Prostate gland (tissue), 2 donors: ENCODE measurements at regions not wholly inside any gene's neighbourhood (a gene's known extent, or its start where the extent isn't known, plus 50 kb on each side); places are given as distances from the start of the nearest gene placed in this dataset.

ENCODE experiments used
- DNase-seq: peaks from one replicate; pipeline ENCODE4 v3.0.0-alpha.2; 2019; ENCODE audit warnings: low spot score
- H3K27ac ChIP-seq, 2 donors: fragments of 200-600 bp; sonication (generic); 2 replicates each; pipeline ENCODE4 v1.5.1; 2017 to 2019
- H3K27me3 ChIP-seq: fragments of 200-600 bp; sonication (generic); replicated peaks from 2 replicates; pipeline ENCODE4 v1.5.1; 2019; ENCODE audit not compliant: insufficient read depth
- H3K36me3 ChIP-seq, 2 donors: fragments of 200-600 bp; sonication (generic); 1 replicate in 1 of 2; 2 replicates in 1 of 2; pipeline versions ENCODE4 v1.5.1 to v1.8.1; 2017 to 2019
- H3K4me1 ChIP-seq: fragments of 200-600 bp; sonication (generic); replicated peaks from 2 replicates; pipeline ENCODE4 v1.5.1; 2019
- H3K4me3 ChIP-seq, 2 donors: fragments of 200-600 bp; sonication (generic); 2 replicates each; pipeline ENCODE4 v1.5.1; 2017 to 2019
- H3K9me3 ChIP-seq: fragments of 200-600 bp; sonication (generic); 2 replicates; pipeline ENCODE4 v1.5.1; 2017
- CTCF ChIP-seq, 4 experiments: fragments of 200-600 bp in 2 of 4; fragments of 450-650 bp in 2 of 4; sonication (generic) in 2 of 4; IDR thresholded peaks; 1 replicate in 3 of 4; 2 replicates in 1 of 4; pipeline ENCODE4 v1.5.1; 2016 to 2019; ENCODE audit warnings: antibody characterized with exemption in 4 of 4, mild to moderate bottlenecking in 2 of 4, moderate library complexity in 2 of 4
- POLR2A ChIP-seq: fragments of 450-650 bp; IDR thresholded peaks from one replicate; pipeline ENCODE4 v1.6.1; 2016; ENCODE audit warnings: antibody characterized with exemption, mild to moderate bottlenecking
- POLR2AphosphoS5 ChIP-seq: sonication (generic); formaldehyde crosslinking; IDR thresholded peaks from one replicate; pipeline ENCODE4 v1.6.1; 2017; ENCODE audit warnings: antibody characterized with exemption
- WGBS: methylation state at CpG from one replicate; pipeline ENCODE4 v1.1.5; 2018; 5-methylcytosine and 5-hydroxymethylcytosine counted together
- intact Hi-C: fragments of 100-400 bp; cut with DNase I; formaldehyde crosslinking; loops from one replicate; pipeline ENCODE4 v1.14.2; 2022

- TF ChIP-seq POLR2A = no peak
- TF ChIP-seq POLR2AphosphoS5 = no peak
- no peak for TF ChIP-seq CTCF (IDR thresholded peaks at IDR 0.05)
Measured at GRCh38 chr2:10245021-10245420, 57.7 kb upstream of the HPCAL1 start.

DNA sequence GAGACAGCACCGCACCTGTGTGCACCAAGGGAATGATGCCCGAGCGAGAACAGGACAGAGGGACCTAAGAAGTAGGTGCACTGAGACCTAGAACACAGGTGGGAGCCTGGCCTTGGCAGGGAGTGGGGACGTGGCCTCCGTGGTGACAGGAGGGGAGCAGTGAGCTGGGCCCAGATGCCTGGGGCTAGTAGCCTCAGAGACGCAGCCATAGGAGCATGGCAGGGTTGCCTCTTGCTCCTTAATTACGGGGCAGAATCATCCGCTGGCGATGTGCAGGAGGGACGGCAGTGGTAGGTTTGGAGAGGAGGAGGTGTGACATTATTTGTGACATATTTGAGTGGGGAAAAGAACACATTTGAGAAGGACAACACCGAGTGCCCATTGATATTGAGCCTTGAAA, 57.0 kb upstream of the HPCAL1 start:
- Histone ChIP-seq H3K9me3 (no peaks in the 10 kb centered on the region), H3K4me1 (no peaks in the 10 kb centered on the region), H3K4me3 (no peak overlapping the region), H3K27ac (no peak overlapping the region), H3K36me3 (no peaks in the 10 kb centered on the region), H3K27me3 (no peaks in the 10 kb centered on the region)
- 89% methylated on average over 11 of the region's 11 CpGs for WGBS
- TF ChIP-seq CTCF (IDR thresholded peaks at IDR 0.05) = no peak
- TF ChIP-seq POLR2A = no peak
- TF ChIP-seq POLR2AphosphoS5 = no peak
- DNase-seq = no peak
- intact Hi-C loops = no loop called here

More at GRCh38 chr2:10245021-10245420, 57.7 kb upstream of the HPCAL1 start:
- Histone ChIP-seq H3K27me3 (no peaks in the 10 kb centered on the region), H3K4me3 (no peak overlapping the region), H3K36me3 (no peaks in the 10 kb centered on the region), H3K9me3 (no peaks in the 10 kb centered on the region), H3K27ac (no peak overlapping the region), H3K4me1 (no peaks in the 10 kb centered on the region)
- intact Hi-C loops = no loop called here
- WGBS = 90% methylated on average over 8 of the region's 8 CpGs
- no peak for DNase-seq

DNA sequence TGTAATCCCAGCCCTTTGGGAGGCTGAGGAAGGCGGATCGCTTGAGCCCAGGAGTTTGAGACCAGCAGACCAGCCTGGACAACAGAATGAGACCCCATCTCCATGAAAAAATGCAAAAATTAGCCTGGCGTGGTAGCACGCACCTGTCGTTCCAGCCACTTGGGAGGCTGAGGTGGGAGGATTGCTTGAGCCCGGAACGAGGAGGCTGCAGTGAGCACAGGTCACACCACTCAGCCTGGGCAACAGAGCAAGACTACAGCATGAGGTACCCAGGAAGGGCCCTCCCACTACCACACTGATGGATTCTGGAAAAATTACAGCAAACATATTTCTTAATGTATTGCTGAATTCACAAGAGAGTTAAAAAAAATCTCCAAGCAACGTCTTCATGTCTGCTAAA, 56.3 kb upstream of the HPCAL1 start:
- WGBS = 86% methylated on average over 8 of the region's 8 CpGs
- no peak for TF ChIP-seq POLR2AphosphoS5
- no peak for TF ChIP-seq POLR2A
- TF ChIP-seq CTCF (IDR thresholded peaks at IDR 0.05) = no peak
- H3K4me3 ChIP-seq = no peak overlapping the region
- no peak for DNase-seq
- no peaks in the 10 kb centered on the region for H3K36me3 ChIP-seq
- no peaks in the 10 kb centered on the region for H3K4me1 ChIP-seq
- no peaks in the 10 kb centered on the region for H3K9me3 ChIP-seq
- intact Hi-C loops = no loop called here
- no peaks in the 10 kb centered on the region for H3K27me3 ChIP-seq
- H3K27ac ChIP-seq = no peak overlapping the region

DNA sequence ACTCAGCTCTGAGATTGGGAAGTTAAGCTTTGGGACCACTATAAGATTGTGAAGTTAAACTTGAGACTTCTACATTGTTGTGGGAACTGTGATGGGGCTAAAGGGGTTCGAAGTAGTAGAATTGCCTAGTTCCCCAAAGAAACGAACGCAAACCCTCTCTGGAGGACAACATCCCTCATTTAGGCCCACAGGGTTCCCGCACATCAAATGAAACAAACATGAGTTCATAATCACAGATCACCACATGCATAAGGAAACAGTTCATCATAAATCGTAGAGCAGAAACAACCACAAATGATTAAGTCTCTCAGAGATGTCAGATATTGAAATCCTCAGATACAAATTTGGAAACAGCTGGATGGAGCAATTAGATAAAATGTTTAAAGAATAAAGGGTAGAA, 55.9 kb upstream of the HPCAL1 start:
- WGBS = 86% methylated on average over 5 of the region's 5 CpGs
- Histone ChIP-seq H3K4me3 (no peak overlapping the region), H3K36me3 (no peaks in the 10 kb centered on the region), H3K9me3 (no peaks in the 10 kb centered on the region), H3K27me3 (no peaks in the 10 kb centered on the region), H3K4me1 (no peaks in the 10 kb centered on the region), H3K27ac (no peak overlapping the region)
- TF ChIP-seq POLR2A (no peak), CTCF (IDR thresholded peaks at IDR 0.05) (no peak), POLR2AphosphoS5 (no peak)
- no peak for DNase-seq
- intact Hi-C loops = no loop called here

DNA sequence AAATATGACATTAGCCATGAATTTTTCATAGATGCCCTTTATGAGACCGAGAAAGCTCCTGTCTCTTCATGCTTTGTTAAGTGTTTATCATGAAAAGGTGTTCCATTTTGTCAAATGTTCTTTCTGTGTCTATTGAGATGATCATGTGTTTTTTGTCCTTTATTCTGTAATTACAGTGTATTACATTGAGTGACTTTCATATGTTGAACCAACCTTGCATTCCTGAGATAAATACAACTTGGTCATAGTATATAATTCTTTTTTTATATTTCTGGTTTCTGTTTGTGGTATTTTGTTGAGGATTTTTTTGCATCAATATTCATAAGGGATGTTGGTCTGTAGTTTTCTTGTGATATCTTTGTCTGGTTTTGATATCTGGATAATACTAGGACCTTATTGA, 52.9 kb upstream of the HPCAL1 start:
- Histone ChIP-seq H3K9me3 (no peaks in the 10 kb centered on the region), H3K27me3 (no peaks in the 10 kb centered on the region), H3K4me1 (no peaks in the 10 kb centered on the region), H3K4me3 (no peak overlapping the region), H3K27ac (no peak overlapping the region), H3K36me3 (no peaks in the 10 kb centered on the region)
- WGBS = 89% methylated on average over 1 of the region's 1 CpG
- intact Hi-C loops = no loop called here
- no peak for DNase-seq
- TF ChIP-seq CTCF (IDR thresholded peaks at IDR 0.05) (no peak), POLR2A (no peak), POLR2AphosphoS5 (no peak)
